HG02642 (cell line): ENCODE measurements at regions not wholly inside any gene's neighbourhood (a gene's known extent, or its start where the extent isn't known, plus 50 kb on each side); places are given as distances from the start of the nearest gene placed in this dataset.
A peak's percentile ranks its signal among the peaks of the same experiment; 100 is the strongest.

Experiments used
- ATAC-seq: cut with Tn5 transposase; IDR thresholded peaks from one replicate; pipeline ENCODE4 v1.9.1; 2021; ENCODE audit warnings: mild to moderate bottlenecking; ENCODE audit not compliant: unreplicated experiment, poor library complexity

GRCh38 chr11:110951037-110951949 lies 239.1 kb upstream of the ARHGAP20 start:
- peak; percentile 50 for ATAC-seq

- ATAC-seq = no peak
Observed at GRCh38 chr11:110948112-110948511, 235.9 kb upstream of the ARHGAP20 start.

- ATAC-seq = no peak
Observed at GRCh38 chr11:110947096-110947495, 234.9 kb upstream of the ARHGAP20 start.

GRCh38 chr11:110939471-110939870 lies 227.2 kb upstream of the ARHGAP20 start:
- ATAC-seq = no peak

DNA sequence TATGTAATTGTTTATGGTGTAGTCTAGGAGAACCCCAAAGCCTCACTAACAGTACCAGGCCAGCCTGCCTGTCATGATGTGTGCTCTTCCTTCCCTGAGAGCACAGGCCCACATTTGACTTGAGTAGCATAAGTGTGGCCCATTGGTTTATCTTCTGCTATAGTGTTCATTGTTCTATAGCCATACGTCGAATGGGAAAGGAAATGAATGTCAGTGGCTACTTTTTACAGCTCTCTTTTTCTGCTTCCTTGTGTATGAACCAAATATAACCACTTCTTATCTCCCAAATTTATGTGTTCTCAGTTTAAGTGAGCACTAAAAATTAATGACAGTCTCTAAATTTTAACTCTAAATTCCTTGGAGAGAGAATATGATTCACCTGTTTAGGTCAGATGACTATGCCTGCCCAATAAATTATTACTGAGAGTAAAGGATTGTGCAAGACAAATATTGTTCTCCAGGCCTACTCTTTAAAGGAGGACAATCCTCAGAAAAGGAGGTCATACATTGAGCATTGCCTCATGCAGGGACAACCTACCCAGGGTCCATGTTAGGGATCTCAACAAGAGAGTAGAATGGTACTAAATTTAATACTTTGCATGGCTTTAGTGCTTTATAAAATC lies 222.9 kb upstream of the ARHGAP20 start:
- ATAC-seq = no peak

- ATAC-seq = no peak
Observed at GRCh38 chr11:110929129-110929528, 216.9 kb upstream of the ARHGAP20 start.

GRCh38 chr11:110928391-110928790 lies 216.2 kb upstream of the ARHGAP20 start:
- ATAC-seq = no peak

DNA sequence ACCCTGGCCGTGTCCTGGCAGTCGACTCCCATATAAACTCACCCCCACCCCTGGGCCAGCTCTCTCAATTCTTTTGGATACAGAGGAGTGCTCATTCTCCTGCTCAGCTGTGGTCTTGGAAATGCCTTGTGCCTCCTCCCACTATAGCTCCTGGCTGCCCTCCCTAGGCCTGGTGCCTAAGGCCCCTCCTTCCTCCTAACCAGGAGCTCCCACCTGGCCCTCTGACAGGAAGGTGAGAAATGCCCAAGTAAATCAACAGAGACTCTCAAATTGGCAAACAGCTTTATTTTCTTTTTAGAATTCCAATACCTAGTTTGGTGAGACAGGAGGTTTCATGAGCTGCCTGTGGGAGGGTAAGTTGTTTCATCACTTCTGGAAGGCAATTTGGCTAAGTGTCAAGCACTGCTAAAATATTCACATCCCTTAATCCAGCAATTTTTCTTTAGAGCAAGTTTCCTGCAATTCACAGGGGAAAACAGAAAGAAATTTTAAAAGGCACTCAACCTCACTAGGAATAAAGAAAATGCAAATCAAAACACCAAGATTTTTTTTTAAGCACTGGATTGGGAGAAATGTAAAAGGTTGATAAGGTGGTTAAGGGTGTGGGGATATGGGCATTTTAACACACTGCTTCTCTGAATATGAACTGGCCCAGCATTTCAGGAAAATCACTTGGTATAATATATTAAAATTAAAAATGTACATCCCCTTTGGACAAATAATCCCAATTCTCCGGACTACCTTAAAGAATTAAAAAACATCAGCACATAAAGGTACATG lies 209.7 kb upstream of the ARHGAP20 start:
- ATAC-seq = no peak

GRCh38 chr11:110919241-110919922 lies 207.1 kb upstream of the ARHGAP20 start:
- ATAC-seq = peak; percentile 84

- no peak for ATAC-seq
Observed at GRCh38 chr11:110918351-110918750, 206.1 kb upstream of the ARHGAP20 start.

- ATAC-seq = no peak
Observed at GRCh38 chr11:110912437-110912836, 200.2 kb upstream of the ARHGAP20 start.

GRCh38 chr11:110910384-110910783 lies 198.1 kb upstream of the ARHGAP20 start:
- no peak for ATAC-seq

GRCh38 chr11:110909336-110909735 lies 197.1 kb upstream of the ARHGAP20 start:
- ATAC-seq = no peak

GRCh38 chr11:110908401-110909105 lies 196.3 kb upstream of the ARHGAP20 start:
- ATAC-seq = no peak

- peak; percentile 50 for ATAC-seq
Observed at GRCh38 chr11:110907629-110908028, 195.4 kb upstream of the ARHGAP20 start.

- no peak for ATAC-seq
Observed at GRCh38 chr11:110903830-110904229, 191.6 kb upstream of the ARHGAP20 start.

GRCh38 chr11:110903378-110903777 lies 191.1 kb upstream of the ARHGAP20 start:
- no peak for ATAC-seq

DNA sequence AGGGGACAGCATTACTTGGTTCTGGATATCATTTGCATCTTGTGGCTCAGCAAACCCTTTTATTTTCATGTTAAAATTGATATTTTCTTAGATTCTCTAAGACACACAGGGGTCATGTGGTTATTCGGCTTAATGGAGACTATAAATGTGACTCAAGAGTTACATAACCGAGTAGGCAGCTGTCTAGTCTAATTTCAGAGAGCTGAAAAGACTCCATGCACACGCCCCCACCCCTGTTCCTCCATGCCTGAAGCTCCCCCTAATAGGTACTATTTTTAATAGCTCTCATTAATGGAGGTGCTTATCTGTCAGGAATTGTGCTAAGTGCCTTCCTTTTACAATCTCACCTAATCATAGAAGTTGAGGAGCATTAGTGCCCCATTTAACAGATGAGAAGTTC lies 189.2 kb upstream of the ARHGAP20 start:
- ATAC-seq = no peak

- no peak for ATAC-seq
Observed at GRCh38 chr11:110900426-110900825, 188.2 kb upstream of the ARHGAP20 start.

DNA sequence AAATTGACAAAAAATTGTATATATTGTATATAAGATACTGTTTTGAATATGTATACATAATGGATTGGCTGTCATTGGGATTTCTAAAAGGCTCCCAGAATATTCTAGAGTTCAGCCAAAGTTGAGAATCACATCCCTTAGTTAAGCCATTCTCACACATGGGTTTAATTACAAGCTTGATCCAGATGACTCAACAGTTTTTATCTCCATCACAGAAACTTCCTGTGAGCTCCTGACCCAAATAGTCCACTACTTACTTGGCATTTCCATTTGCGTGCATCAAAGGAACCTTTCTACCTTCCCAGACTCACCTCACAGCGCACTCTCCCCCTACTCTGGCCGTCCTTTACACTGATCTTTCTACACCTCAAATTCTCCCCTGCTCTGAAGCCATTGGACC lies 184.8 kb upstream of the ARHGAP20 start:
- ATAC-seq = no peak
